ENCODE measurements at regions not wholly inside any gene's neighbourhood (a gene's known extent, or its start where the extent isn't known, plus 50 kb on each side); places are given as distances from the start of the nearest gene placed in this dataset.

DNA sequence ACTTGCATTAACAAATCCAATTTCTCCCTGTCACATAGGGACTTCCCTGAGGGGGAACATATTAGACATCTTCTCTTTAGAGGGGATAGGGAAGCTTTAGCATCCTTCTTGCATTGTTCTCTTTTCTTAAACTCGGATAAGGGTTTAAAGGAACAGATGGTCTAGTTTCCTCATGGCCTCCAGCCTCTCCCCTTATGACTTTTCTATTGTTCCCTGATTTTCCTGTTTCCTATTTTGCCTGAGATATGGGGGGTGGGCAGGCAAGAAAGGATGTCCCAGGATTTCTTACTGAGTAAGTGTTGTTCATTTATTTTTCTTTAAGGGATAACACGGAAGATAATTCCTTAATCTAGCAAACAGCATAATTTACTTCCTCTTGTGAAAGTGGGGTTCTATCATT is 107.7 kb upstream of the MAGEE2 start:
- H2AK9ac ChIP-seq (replicated peaks; ENCODE audit: low read depth, low read length, poor library complexity): no peak overlapping the region
- ATAC-seq (ENCODE audit: low read depth): no peak
- no peak overlapping the region for H2AK5ac ChIP-seq (ENCODE audit: low read depth, low read length)
- no peaks in the 10 kb centered on the region for H4K20me1 ChIP-seq (ENCODE audit: insufficient read depth, low read length)
- no peaks in the 10 kb centered on the region for H3K79me1 ChIP-seq (ENCODE audit: low read depth in 1 of 2, low read length in 2 of 2)
- no peak overlapping the region for H3K4me3 ChIP-seq (ENCODE audit: insufficient read depth, low read depth, low read length)
- BruUV-seq (replicated peaks): no TSS peak
- H3K27ac ChIP-seq (ENCODE audit: insufficient read depth, low read length): no peak overlapping the region
- H2BK120ac ChIP-seq (ENCODE audit: low read depth, low read length): no peak overlapping the region
- H3K18ac ChIP-seq (ENCODE audit: low read depth, low read length): no peak overlapping the region
- no peak overlapping the region for H2BK5ac ChIP-seq (ENCODE audit: low read depth, low read length, poor library complexity, severe bottlenecking)
- no CpG with 5 or more reads among the region's 2 CpGs for WGBS, 2 experiments (ENCODE audit: extremely low coverage in 2 of 2, insufficient read length in 1 of 2)
- H3K9ac ChIP-seq (ENCODE audit: low read depth, low read length): no peak overlapping the region
- no peaks in the 10 kb centered on the region for H3K4me1 ChIP-seq (ENCODE audit: control insufficient read depth, insufficient read depth, low read length)
- peaks cover 3% of the 10 kb centered on the region; the same call in 1 of the 2 replicates for H3K9me3 ChIP-seq (ENCODE audit: control insufficient read depth, insufficient read depth, low read length)
- H2BK15ac ChIP-seq (ENCODE audit: low read depth, low read length): no peak overlapping the region
- H3K27me3 ChIP-seq (ENCODE audit: control insufficient read depth, insufficient read depth, low read length): no peaks in the 10 kb centered on the region
- POLR2A ChIA-PET (ENCODE audit: unreplicated experiment): no interaction called here
- H3K9me1 ChIP-seq (ENCODE audit: insufficient read depth, low read length): no peaks in the 10 kb centered on the region
- in situ Hi-C loops (cut with MboI; ENCODE audit: low sequenced_read_pairs): no loop called here
- CTCF ChIA-PET: no interaction called here
- TF ChIP-seq RAD21 (IDR thresholded peaks at IDR 0.05; ENCODE audit: low read length): no peak
- TF ChIP-seq POLR2A (IDR thresholded peaks at IDR 0.05; ENCODE audit: low read depth, low read length): no peak
- TF ChIP-seq, protein P1, sequence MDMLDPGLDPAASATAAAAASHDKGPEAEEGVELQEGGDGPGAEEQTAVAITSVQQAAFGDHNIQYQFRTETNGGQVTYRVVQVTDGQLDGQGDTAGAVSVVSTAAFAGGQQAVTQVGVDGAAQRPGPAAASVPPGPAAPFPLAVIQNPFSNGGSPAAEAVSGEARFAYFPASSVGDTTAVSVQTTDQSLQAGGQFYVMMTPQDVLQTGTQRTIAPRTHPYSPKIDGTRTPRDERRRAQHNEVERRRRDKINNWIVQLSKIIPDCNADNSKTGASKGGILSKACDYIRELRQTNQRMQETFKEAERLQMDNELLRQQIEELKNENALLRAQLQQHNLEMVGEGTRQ (IDR thresholded peaks at IDR 0.05; ENCODE audit: low read depth, low read length): no peak
- TF ChIP-seq ELK1 (IDR thresholded peaks at IDR 0.05; ENCODE audit: borderline replicate concordance, low read depth, low read length): no peak
- no peak for TF ChIP-seq CHD1 (IDR thresholded peaks at IDR 0.05; ENCODE audit: low read depth, low read length)
- no peak for TF ChIP-seq BHLHE40 (IDR thresholded peaks at IDR 0.05; ENCODE audit: low read depth, low read length)
- no peak overlapping the region for H4K91ac ChIP-seq (ENCODE audit: insufficient read depth, low read depth, low read length)
- H2BK20ac ChIP-seq (ENCODE audit: low read depth, low read length): no peak overlapping the region
- H3K4me2 ChIP-seq (ENCODE audit: low read depth, low read length): no peak overlapping the region
- no peaks in the 10 kb centered on the region for H3K36me3 ChIP-seq (ENCODE audit: control insufficient read depth, insufficient read depth, low read length)
- H4K5ac ChIP-seq (ENCODE audit: low read depth, low read length): no peak overlapping the region
- no peak for DNase-seq
- H3K56ac ChIP-seq (ENCODE audit: extremely low read depth, insufficient read depth, low read length): no peak overlapping the region
- intact Hi-C loops (cut with micrococcal nuclease): no loop called here
- dilution Hi-C loops (cut with HindIII; ENCODE audit: low sequenced_read_pairs, unreplicated experiment): no loop called here
- no peak overlapping the region for H3K23ac ChIP-seq (ENCODE audit: low read depth, low read length)
- no peak overlapping the region for H4K8ac ChIP-seq (ENCODE audit: low read depth in 2 of 2, low read length in 2 of 2)
- H2AFZ ChIP-seq (replicated peaks; ENCODE audit: low read length, poor library complexity): no peak overlapping the region
- H3K4ac ChIP-seq (ENCODE audit: low read depth, low read length): no peak overlapping the region
- H3K14ac ChIP-seq (replicated peaks; ENCODE audit: low read depth, low read length): no peak overlapping the region

Data from IMR-90 (cell line).